Calu3 (cell line): ENCODE measurements at regions not wholly inside any gene's neighbourhood (a gene's known extent, or its start where the extent isn't known, plus 50 kb on each side); places are given as distances from the start of the nearest gene placed in this dataset.

ENCODE experiments used
- BruUV-seq: library from RNA; stranded (reverse); fragments of 400-500 nt; replicated peaks from 2 replicates; lab custom pipeline; 2021; lab: Mats Ljungman, UMichigan
- CTCF ChIA-PET: fragments of 300-600 bp; sonication (Branson Sonifier 250); formaldehyde crosslinking; loops from one replicate; lab custom pipeline; 2022; ENCODE audit warnings: antibody characterized with exemption; lab: Charles Lee
- DNase-seq: peaks from one replicate; pipeline ENCODE4 v3.0.0; 2022
- H3K27ac Mint-ChIP-seq: one replicate; pipeline ENCODE4 v1.8.0; 2022; ENCODE audit warnings: mixed read lengths; ENCODE audit not compliant: unreplicated experiment
- H3K27me3 Mint-ChIP-seq: one replicate; pipeline ENCODE4 v1.8.0; 2022; ENCODE audit warnings: mixed read lengths; ENCODE audit not compliant: unreplicated experiment
- H3K36me3 Mint-ChIP-seq: one replicate; pipeline ENCODE4 v1.8.0; 2022; ENCODE audit warnings: mild to moderate bottlenecking, moderate library complexity, mixed read lengths; ENCODE audit not compliant: insufficient read depth, unreplicated experiment
- H3K4me1 Mint-ChIP-seq: one replicate; pipeline ENCODE4 v1.8.0; 2022; ENCODE audit warnings: mild to moderate bottlenecking, low read depth, mixed read lengths; ENCODE audit not compliant: unreplicated experiment
- H3K4me3 Mint-ChIP-seq: one replicate; pipeline ENCODE4 v1.8.0; 2022; ENCODE audit warnings: mild to moderate bottlenecking, low read depth, moderate library complexity, mixed read lengths; ENCODE audit not compliant: unreplicated experiment
- H3K9me3 Mint-ChIP-seq: one replicate; pipeline ENCODE4 v1.8.0; 2022; ENCODE audit warnings: low read depth, mixed read lengths; ENCODE audit not compliant: unreplicated experiment
- intact Hi-C: fragments of 100-400 bp; cut with micrococcal nuclease; formaldehyde crosslinking; loops from one replicate; pipeline ENCODE4 v1.10.0; 2022; ENCODE audit not compliant: unreplicated experiment
- TF ChIP-seq, protein P1 (sequence below): fragments of 200-600 bp; IDR thresholded peaks from one replicate; pipeline ENCODE4 v1.8.0; 2022; ENCODE audit warnings: antibody characterized with exemption; ENCODE audit not compliant: unreplicated experiment

- no TSS peak for BruUV-seq
- no peaks in the 10 kb centered on the region for H3K27me3 Mint-ChIP-seq
- CTCF ChIA-PET, result no interaction called here
Observed at GRCh38 chr1:69148731-69149130, 419.0 kb upstream of the LRRC7 start.

DNA sequence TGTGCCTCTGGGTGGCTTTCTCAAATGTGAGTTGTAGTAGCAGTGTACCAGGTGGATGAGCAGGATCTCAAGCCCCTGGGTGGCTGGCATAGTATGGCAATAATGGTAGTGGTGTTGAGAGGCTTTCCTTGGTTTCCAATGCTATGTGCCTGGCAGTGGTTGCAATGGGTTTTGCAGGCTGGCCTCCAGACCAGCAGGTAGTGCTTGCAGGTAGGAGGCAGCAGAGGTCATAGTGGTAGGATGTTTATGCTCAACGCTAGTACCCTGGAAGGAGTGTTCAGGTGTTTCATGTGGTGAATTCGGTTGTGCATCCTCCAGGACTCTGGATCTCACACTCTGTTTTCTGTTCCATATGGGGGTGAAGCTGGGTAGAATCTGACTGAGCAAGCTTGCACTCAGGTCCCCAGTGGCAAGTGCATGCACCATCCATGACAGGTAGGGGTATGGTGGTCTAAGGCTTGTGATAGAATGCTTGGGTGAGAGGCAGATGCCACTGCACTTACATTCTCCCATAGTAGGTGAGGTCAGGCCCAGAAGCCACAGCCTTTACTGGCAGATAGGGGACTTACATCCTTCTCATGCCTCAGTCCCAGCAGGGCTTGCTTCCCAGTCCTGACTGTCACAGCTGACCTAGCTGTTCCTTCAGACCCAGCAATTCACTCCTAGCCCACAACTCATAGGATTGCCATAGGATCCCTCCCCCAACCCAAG is 410.5 kb upstream of the LRRC7 start:
- Mint-ChIP-seq H3K4me1 (no peaks in the 10 kb centered on the region), H3K9me3 (peaks cover 9% of the 10 kb centered on the region), H3K27ac (no peak overlapping the region), H3K36me3 (no peaks in the 10 kb centered on the region), H3K4me3 (no peak overlapping the region), H3K27me3 (no peaks in the 10 kb centered on the region)
- CTCF ChIA-PET, result no interaction called here
- intact Hi-C loops, result no loop called here
- no peak for DNase-seq
- TF ChIP-seq, protein P1, sequence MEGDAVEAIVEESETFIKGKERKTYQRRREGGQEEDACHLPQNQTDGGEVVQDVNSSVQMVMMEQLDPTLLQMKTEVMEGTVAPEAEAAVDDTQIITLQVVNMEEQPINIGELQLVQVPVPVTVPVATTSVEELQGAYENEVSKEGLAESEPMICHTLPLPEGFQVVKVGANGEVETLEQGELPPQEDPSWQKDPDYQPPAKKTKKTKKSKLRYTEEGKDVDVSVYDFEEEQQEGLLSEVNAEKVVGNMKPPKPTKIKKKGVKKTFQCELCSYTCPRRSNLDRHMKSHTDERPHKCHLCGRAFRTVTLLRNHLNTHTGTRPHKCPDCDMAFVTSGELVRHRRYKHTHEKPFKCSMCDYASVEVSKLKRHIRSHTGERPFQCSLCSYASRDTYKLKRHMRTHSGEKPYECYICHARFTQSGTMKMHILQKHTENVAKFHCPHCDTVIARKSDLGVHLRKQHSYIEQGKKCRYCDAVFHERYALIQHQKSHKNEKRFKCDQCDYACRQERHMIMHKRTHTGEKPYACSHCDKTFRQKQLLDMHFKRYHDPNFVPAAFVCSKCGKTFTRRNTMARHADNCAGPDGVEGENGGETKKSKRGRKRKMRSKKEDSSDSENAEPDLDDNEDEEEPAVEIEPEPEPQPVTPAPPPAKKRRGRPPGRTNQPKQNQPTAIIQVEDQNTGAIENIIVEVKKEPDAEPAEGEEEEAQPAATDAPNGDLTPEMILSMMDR, result no peak
- BruUV-seq, result no TSS peak

More at GRCh38 chr1:69148731-69149130, 419.0 kb upstream of the LRRC7 start:
- TF ChIP-seq, protein P1, result no peak
- Mint-ChIP-seq H3K27ac (no peak overlapping the region), H3K36me3 (no peaks in the 10 kb centered on the region), H3K9me3 (peaks cover 5% of the 10 kb centered on the region), H3K4me1 (no peaks in the 10 kb centered on the region), H3K4me3 (no peak overlapping the region)
- intact Hi-C loops, result no loop called here
- DNase-seq, result no peak

- Mint-ChIP-seq H3K36me3 (no peaks in the 10 kb centered on the region), H3K9me3 (peaks cover 14% of the 10 kb centered on the region), H3K4me1 (no peaks in the 10 kb centered on the region), H3K27me3 (no peaks in the 10 kb centered on the region), H3K4me3 (no peak overlapping the region), H3K27ac (no peak overlapping the region)
- intact Hi-C loops, result no loop called here
- no TSS peak for BruUV-seq
- no peak for DNase-seq
- TF ChIP-seq, protein P1, result no peak
- CTCF ChIA-PET, result no interaction called here
Observed at GRCh38 chr1:69163241-69163640, 404.5 kb upstream of the LRRC7 start.

- TF ChIP-seq, protein P1, result no peak
- Mint-ChIP-seq H3K36me3 (no peaks in the 10 kb centered on the region), H3K27me3 (no peaks in the 10 kb centered on the region), H3K4me1 (no peaks in the 10 kb centered on the region), H3K27ac (no peak overlapping the region), H3K4me3 (no peak overlapping the region), H3K9me3 (peaks cover 14% of the 10 kb centered on the region)
- intact Hi-C loops, result no loop called here
- BruUV-seq, result no TSS peak
- DNase-seq, result no peak
- CTCF ChIA-PET, result no interaction called here
Observed at GRCh38 chr1:69163779-69164178, 403.9 kb upstream of the LRRC7 start.
